WI38 (cell line): ENCODE measurements at regions not wholly inside any gene's neighbourhood (a gene's known extent, or its start where the extent isn't known, plus 50 kb on each side); places are given as distances from the start of the nearest gene placed in this dataset.

ENCODE experiments used
- H3K4me3 ChIP-seq: 2 replicates; pipeline ENCODE4 v1.5.1; 2011; ENCODE audit warnings: low read depth, mild to moderate bottlenecking, control low read depth, low read length
- TF ChIP-seq, protein P1 (sequence below): IDR thresholded peaks from 2 replicates; pipeline ENCODE4 v1.5.1; 2012; ENCODE audit warnings: low read depth, mild to moderate bottlenecking, control low read depth, low read length

DNA sequence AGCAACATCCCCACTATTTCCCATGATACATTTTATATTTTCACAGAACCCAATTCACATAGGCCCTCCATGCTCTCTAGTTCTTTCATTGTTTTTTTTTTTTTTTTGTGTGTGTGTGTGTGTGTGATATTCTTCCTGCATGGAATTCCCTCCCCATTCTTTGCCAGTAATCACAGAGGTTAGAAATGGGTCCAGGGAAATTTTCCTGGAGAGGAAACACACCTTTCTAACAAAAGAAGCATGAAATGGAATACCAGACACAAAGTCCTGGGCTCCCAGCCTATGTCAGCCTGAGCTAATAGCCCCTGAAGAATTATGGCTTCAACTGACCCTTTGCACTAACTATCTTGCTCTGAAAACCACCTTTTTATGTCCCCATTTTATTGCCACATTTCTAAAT is 194.2 kb upstream of the NT5E start:
- TF ChIP-seq, protein P1, sequence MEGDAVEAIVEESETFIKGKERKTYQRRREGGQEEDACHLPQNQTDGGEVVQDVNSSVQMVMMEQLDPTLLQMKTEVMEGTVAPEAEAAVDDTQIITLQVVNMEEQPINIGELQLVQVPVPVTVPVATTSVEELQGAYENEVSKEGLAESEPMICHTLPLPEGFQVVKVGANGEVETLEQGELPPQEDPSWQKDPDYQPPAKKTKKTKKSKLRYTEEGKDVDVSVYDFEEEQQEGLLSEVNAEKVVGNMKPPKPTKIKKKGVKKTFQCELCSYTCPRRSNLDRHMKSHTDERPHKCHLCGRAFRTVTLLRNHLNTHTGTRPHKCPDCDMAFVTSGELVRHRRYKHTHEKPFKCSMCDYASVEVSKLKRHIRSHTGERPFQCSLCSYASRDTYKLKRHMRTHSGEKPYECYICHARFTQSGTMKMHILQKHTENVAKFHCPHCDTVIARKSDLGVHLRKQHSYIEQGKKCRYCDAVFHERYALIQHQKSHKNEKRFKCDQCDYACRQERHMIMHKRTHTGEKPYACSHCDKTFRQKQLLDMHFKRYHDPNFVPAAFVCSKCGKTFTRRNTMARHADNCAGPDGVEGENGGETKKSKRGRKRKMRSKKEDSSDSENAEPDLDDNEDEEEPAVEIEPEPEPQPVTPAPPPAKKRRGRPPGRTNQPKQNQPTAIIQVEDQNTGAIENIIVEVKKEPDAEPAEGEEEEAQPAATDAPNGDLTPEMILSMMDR, result no peak

DNA sequence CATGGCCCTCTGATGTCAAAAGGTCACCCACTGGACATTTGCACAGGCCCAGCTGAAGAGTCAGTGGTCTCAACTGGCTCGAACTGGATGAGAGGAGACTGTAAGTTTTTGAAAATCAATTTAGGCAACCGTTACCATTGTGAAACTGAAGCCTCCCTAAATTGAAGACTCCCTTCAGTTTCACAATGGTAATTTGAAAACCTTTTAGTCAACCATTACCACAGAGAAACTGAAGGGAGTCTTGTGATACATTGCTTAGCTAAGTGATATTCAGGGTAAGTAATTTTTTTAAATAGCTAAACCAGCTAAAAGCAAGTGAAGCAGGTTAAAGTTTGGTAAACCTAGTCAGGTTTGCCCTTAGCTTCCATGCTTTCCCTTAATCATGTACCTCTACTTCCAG is 197.3 kb upstream of the NT5E start:
- no peak overlapping the region for H3K4me3 ChIP-seq
- TF ChIP-seq, protein P1, result no peak

More for the DNA sequence above, 194.2 kb upstream of the NT5E start:
- H3K4me3 ChIP-seq, result no peak overlapping the region

DNA sequence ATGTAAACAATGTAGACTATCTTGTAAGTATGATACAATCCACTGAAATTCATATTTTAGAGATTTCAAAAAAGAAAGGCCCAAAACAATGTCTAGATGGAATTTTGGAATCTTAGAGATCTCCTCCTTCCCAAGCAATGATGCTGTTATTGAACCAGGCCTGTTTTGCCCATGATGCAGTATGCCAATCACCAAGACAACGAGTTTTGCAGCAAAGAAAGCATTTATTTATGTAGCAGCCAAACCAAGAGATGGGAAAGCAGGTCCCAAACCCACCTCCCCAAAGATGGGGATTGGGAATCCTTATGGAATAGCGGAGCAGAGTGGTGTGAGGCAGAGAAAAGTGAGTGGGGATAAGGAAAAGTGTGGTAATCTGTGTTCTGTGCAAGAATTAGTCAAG is 197.8 kb upstream of the NT5E start:
- H3K4me3 ChIP-seq, result no peak overlapping the region
- TF ChIP-seq, protein P1, result no peak

DNA sequence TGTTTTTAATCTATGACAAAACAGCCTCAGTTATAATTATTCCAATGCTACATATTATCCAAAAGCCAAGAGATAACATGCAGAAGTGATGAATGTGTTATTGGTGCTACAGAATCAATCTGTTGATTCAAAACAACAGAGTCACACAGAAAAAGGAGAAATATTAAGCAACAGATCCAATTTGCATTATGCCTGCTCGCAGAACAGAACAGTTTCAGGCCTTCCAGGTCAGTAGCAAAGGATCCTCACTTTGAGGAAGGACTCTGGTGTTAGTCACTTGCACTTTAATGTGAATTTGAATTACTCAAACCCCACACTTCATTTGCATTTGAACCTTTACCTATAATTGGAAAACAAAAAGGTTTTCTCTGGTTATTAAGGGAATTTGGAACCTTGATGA is 198.6 kb upstream of the NT5E start:
- no peak overlapping the region for H3K4me3 ChIP-seq
- TF ChIP-seq, protein P1, result no peak

DNA sequence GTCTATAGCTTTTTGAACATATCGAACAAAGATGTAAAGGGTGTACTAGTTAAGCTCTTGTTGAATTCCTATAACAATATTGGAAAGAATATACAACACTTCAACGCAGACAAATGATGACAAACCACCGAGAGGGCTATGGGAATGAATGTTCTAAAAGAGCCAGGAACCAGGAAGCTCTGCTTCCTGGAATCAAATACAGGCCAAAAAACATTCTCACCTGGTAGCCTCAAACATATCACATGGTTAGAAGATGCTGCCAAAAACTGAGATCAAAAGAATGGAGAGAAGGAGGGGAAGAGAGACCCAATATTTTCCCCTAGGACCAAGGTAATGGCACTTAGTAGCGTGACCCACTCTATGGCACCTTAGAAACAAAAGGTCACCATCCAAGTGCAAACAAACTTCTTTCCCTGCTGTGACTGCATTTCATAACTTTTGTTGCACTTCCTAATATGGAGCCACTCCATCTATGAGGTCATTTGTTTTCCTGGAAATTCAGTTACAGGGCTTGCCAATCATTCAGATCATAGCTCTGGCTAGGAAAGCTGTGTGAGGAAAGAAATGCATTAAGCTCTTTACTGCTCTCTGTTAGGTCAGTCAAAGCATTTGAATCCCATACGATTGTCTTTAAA is 199.2 kb upstream of the NT5E start:
- TF ChIP-seq, protein P1, result no peak
- H3K4me3 ChIP-seq, result no peak overlapping the region

DNA sequence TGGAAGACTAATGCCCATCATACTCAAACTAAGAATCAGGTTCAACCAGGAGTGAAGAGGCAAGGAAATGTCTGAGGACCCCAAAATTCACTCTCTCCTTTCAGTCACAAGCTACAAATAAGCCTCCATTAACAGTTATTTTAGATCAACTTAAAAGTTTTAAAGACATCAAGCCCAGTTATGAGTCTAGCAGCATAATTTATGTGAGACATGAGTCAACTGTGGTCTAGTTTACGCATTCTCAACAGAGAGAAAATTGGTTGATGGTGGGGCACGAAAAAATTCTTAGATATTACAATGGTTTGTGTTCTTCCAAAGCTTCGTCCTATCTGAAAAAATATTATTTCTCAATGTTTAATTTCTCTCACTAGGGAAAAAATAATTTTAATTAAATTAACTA is 204.9 kb upstream of the NT5E start:
- no peak overlapping the region for H3K4me3 ChIP-seq
- TF ChIP-seq, protein P1, result no peak

DNA sequence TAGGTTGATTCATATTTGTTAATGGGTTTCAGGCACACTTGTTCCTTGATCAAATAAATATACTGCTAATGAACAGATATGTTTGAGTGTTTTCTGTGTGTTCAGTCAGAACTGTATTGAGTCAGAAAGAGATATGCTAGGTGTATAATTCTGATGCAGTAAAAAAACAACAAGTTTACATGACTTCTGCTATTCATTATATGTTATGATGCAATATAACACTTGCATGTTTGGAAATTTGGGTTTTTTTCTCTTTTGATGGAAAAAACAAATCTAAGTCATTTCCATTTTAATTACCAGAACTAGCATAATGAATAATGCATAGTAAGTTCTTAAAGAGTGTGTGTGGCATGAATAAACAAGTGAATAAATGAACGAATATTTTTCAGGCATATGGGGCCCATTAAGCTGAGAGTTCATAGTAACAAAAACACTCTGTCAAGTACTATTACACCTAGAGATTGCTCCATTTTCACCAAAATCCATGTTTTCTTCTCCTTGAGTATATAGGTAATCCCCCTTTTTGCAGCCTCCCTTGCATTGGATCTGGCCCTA is 208.3 kb upstream of the NT5E start:
- TF ChIP-seq, protein P1, result no peak
- H3K4me3 ChIP-seq, result no peak overlapping the region
